Upper lobe of left lung (tissue), 4 donors: ENCODE measurements at regions not wholly inside any gene's neighbourhood (a gene's known extent, or its start where the extent isn't known, plus 50 kb on each side); places are given as distances from the start of the nearest gene placed in this dataset.

ENCODE experiments used
- CTCF ChIP-seq, 6 experiments: fragments of 450-650 bp in 4 of 6; fragments of 200-600 bp in 2 of 6; sonication (generic) in 2 of 6; IDR thresholded peaks; one replicate each; pipeline ENCODE4 v1.5.1; 2016 to 2019; ENCODE audit warnings: antibody characterized with exemption in 6 of 6
- POLR2A ChIP-seq, 4 donors: fragments of 450-650 bp; IDR thresholded peaks; one replicate each; pipeline ENCODE4 v1.5.1; 2016 to 2017; ENCODE audit warnings: antibody characterized with exemption in 4 of 4, mild to moderate bottlenecking in 2 of 4

- TF ChIP-seq CTCF (IDR thresholded peaks at IDR 0.05) (no peak), POLR2A (IDR thresholded peaks at IDR 0.05) (no peak)
Observed at GRCh38 chr9:26597542-26598149, 295.0 kb downstream of the CAAP1 start.
